GM21360 (cell line): ENCODE measurements at regions not wholly inside any gene's neighbourhood (a gene's known extent, or its start where the extent isn't known, plus 50 kb on each side); places are given as distances from the start of the nearest gene placed in this dataset.
"Not testable (repeated sequence)": the region's sequence is repeated elsewhere in the genome, so short reads cannot be mapped to it uniquely, and the experiment has no call there.

Source experiments
- ATAC-seq: cut with Tn5 transposase; IDR thresholded peaks from one replicate; pipeline ENCODE4 v1.9.1; 2021; ENCODE audit warnings: mild to moderate bottlenecking, moderate library complexity; ENCODE audit not compliant: unreplicated experiment

- no peak for ATAC-seq
These were observed 115.3 kb upstream of the CCND2 start for GRCh38 chr12:4158306-4158705.

GRCh38 chr12:4157122-4157521, 116.4 kb upstream of the CCND2 start:
- no peak for ATAC-seq

- ATAC-seq = no peak
These were observed 117.2 kb upstream of the CCND2 start for GRCh38 chr12:4156317-4156716.

GRCh38 chr12:4154672-4155225, 118.8 kb upstream of the CCND2 start:
- ATAC-seq = no peak

GRCh38 chr12:4153343-4153892, 120.1 kb upstream of the CCND2 start:
- peak; percentile 76 for ATAC-seq

GRCh38 chr12:4152145-4152795, 121.3 kb upstream of the CCND2 start:
- no peak for ATAC-seq

GRCh38 chr12:4151362-4152121, 122.0 kb upstream of the CCND2 start:
- no peak for ATAC-seq

GRCh38 chr12:4150355-4150754, 123.2 kb upstream of the CCND2 start:
- ATAC-seq = not testable (repeated sequence)

GRCh38 chr12:4148418-4149056, 125.0 kb upstream of the CCND2 start:
- ATAC-seq = peak; percentile 46

- ATAC-seq = no peak
These were observed 126.5 kb upstream of the CCND2 start for GRCh38 chr12:4147031-4147481.

- ATAC-seq = no peak
These were observed 127.3 kb upstream of the CCND2 start for GRCh38 chr12:4145990-4146859.

GRCh38 chr12:4144676-4145075, 128.9 kb upstream of the CCND2 start:
- ATAC-seq = no peak

GRCh38 chr12:4143896-4144295, 129.7 kb upstream of the CCND2 start:
- ATAC-seq = no peak

- no peak for ATAC-seq
These were observed 132.0 kb upstream of the CCND2 start for GRCh38 chr12:4141348-4142270.

- ATAC-seq = no peak
These were observed 132.8 kb upstream of the CCND2 start for GRCh38 chr12:4140581-4141301.

- no peak for ATAC-seq
These were observed 134.4 kb upstream of the CCND2 start for GRCh38 chr12:4139191-4139590.

GRCh38 chr12:4138532-4138931, 135.0 kb upstream of the CCND2 start:
- not testable (repeated sequence) for ATAC-seq

- no peak for ATAC-seq
These were observed 135.5 kb upstream of the CCND2 start for GRCh38 chr12:4138051-4138450.

GRCh38 chr12:4137441-4137840, 136.1 kb upstream of the CCND2 start:
- ATAC-seq = no peak
